Caco-2 (cell line): ENCODE measurements at regions not wholly inside any gene's neighbourhood (a gene's known extent, or its start where the extent isn't known, plus 50 kb on each side); places are given as distances from the start of the nearest gene placed in this dataset.

Experiments
- BruUV-seq: library from RNA; stranded (reverse); fragments of 400-500 nt; replicated peaks from 2 replicates; lab custom pipeline; 2021; lab: Mats Ljungman, UMichigan
- CTCF ChIA-PET: fragments of 300-600 bp; sonication (Branson Sonifier 250); formaldehyde crosslinking; loops from one replicate; lab custom pipeline; 2022; ENCODE audit warnings: antibody characterized with exemption; lab: Charles Lee
- POLR2A ChIA-PET: fragments of 300-600 bp; sonication (Branson Sonifier 250); formaldehyde crosslinking; loops from one replicate; lab custom pipeline; 2022; ENCODE audit warnings: antibody characterized with exemption; lab: Charles Lee
- DNase-seq, 2 experiments: peaks; one replicate each; pipeline versions ENCODE4 v3.0.0 to v3.0.0-alpha.2; 2020 to 2022
- H3K27me3 ChIP-seq: replicated peaks from 2 replicates; pipeline ENCODE4 v1.6.0; 2011; ENCODE audit warnings: low read length; ENCODE audit not compliant: control insufficient read depth, insufficient read depth
- H3K36me3 ChIP-seq: 2 replicates; pipeline ENCODE4 v1.5.1; 2011; ENCODE audit warnings: low read length; ENCODE audit not compliant: control insufficient read depth, insufficient read depth
- H3K4me1 ChIP-seq: fragments of 250-450 bp; sonication (Bioruptor Pico); 2 replicates; pipeline ENCODE4 v1.5.1; 2020; ENCODE audit warnings: mild to moderate bottlenecking
- H3K4me3 ChIP-seq: 2 replicates; pipeline ENCODE4 v1.5.1; 2011; ENCODE audit warnings: low read depth, mild to moderate bottlenecking, control low read depth, low read length
- H3K9me3 ChIP-seq: fragments of 250-450 bp; sonication (Bioruptor Pico); 2 replicates; pipeline ENCODE4 v1.5.1; 2020; ENCODE audit warnings: mild to moderate bottlenecking, moderate library complexity
- H3K27ac Mint-ChIP-seq: one replicate; pipeline ENCODE4 v1.8.0; 2022; ENCODE audit warnings: mixed read lengths; ENCODE audit not compliant: unreplicated experiment
- H3K27me3 Mint-ChIP-seq: one replicate; pipeline ENCODE4 v1.8.0; 2022; ENCODE audit warnings: mixed read lengths; ENCODE audit not compliant: insufficient read depth, unreplicated experiment
- H3K36me3 Mint-ChIP-seq: one replicate; pipeline ENCODE4 v1.8.0; 2022; ENCODE audit warnings: mild to moderate bottlenecking, mixed read lengths; ENCODE audit not compliant: insufficient read depth, unreplicated experiment
- H3K4me1 Mint-ChIP-seq: one replicate; pipeline ENCODE4 v1.8.0; 2022; ENCODE audit warnings: low read depth, mixed read lengths; ENCODE audit not compliant: unreplicated experiment
- H3K4me3 Mint-ChIP-seq: one replicate; pipeline ENCODE4 v1.8.0; 2022; ENCODE audit warnings: mild to moderate bottlenecking, moderate library complexity, mixed read lengths; ENCODE audit not compliant: unreplicated experiment
- H3K9me3 Mint-ChIP-seq: one replicate; pipeline ENCODE4 v1.8.0; 2022; ENCODE audit warnings: mixed read lengths; ENCODE audit not compliant: unreplicated experiment
- CTCF ChIP-seq, 2 experiments: fragments of 200-600 bp in 1 of 2; IDR thresholded peaks; 1 replicate in 1 of 2; 2 replicates in 1 of 2; pipeline versions ENCODE4 v1.5.1 to v1.8.0; 2011 to 2022; ENCODE audit warnings: antibody characterized with exemption in 1 of 2, control low read depth in 1 of 2, inconsistent platforms in 1 of 2, low read depth in 1 of 2, low read length in 1 of 2, mild to moderate bottlenecking in 1 of 2, moderate library complexity in 1 of 2; ENCODE audit not compliant: insufficient read depth in 1 of 2, severe bottlenecking in 1 of 2, unreplicated experiment in 1 of 2
- intact Hi-C: fragments of 100-400 bp; cut with micrococcal nuclease; formaldehyde crosslinking; loops from one replicate; pipeline ENCODE4 v1.10.0; 2022; ENCODE audit not compliant: unreplicated experiment

- no peak for TF ChIP-seq CTCF (IDR thresholded peaks at IDR 0.05; ENCODE audit: insufficient read depth in 1 of 2, low read depth in 1 of 2, low read length in 1 of 2, severe bottlenecking in 1 of 2, unreplicated experiment in 1 of 2)
- no peaks in the 10 kb centered on the region for H3K4me1 Mint-ChIP-seq
- no peaks in the 10 kb centered on the region for H3K36me3 Mint-ChIP-seq
- no peak for DNase-seq
- no peaks in the 10 kb centered on the region for H3K9me3 Mint-ChIP-seq
- H3K27ac Mint-ChIP-seq, result no peak overlapping the region
- no peaks in the 10 kb centered on the region for H3K36me3 ChIP-seq
- no peak overlapping the region for H3K4me3 Mint-ChIP-seq
- ChIA-PET POLR2A (no interaction called here), CTCF (no interaction called here)
- H3K4me3 ChIP-seq, result no peak overlapping the region
- intact Hi-C loops, result no loop called here
- no TSS peak for BruUV-seq
- no peaks in the 10 kb centered on the region for H3K27me3 Mint-ChIP-seq
- H3K4me1 ChIP-seq, result no peaks in the 10 kb centered on the region
- H3K9me3 ChIP-seq, result no peaks in the 10 kb centered on the region
- no peaks in the 10 kb centered on the region for H3K27me3 ChIP-seq
Measured at GRCh38 chr13:55534306-55534705, 1606.4 kb upstream of the PRR20A start.

GRCh38 chr13:55538424-55538823, 1602.3 kb upstream of the PRR20A start:
- intact Hi-C loops, result no loop called here
- no peak for DNase-seq
- H3K36me3 ChIP-seq, result no peaks in the 10 kb centered on the region
- no peaks in the 10 kb centered on the region for H3K9me3 Mint-ChIP-seq
- no peak overlapping the region for H3K27ac Mint-ChIP-seq
- H3K27me3 ChIP-seq, result no peaks in the 10 kb centered on the region
- POLR2A ChIA-PET, result no interaction called here
- no peaks in the 10 kb centered on the region for H3K4me1 Mint-ChIP-seq
- TF ChIP-seq CTCF (IDR thresholded peaks at IDR 0.05; ENCODE audit: insufficient read depth in 1 of 2, low read depth in 1 of 2, low read length in 1 of 2, severe bottlenecking in 1 of 2, unreplicated experiment in 1 of 2), result no peak
- H3K9me3 ChIP-seq, result no peaks in the 10 kb centered on the region
- H3K27me3 Mint-ChIP-seq, result no peaks in the 10 kb centered on the region
- H3K4me1 ChIP-seq, result no peaks in the 10 kb centered on the region
- CTCF ChIA-PET, result no interaction called here
- H3K4me3 Mint-ChIP-seq, result no peak overlapping the region
- no TSS peak for BruUV-seq
- H3K4me3 ChIP-seq, result no peak overlapping the region
- H3K36me3 Mint-ChIP-seq, result no peaks in the 10 kb centered on the region

- DNase-seq, result no peak
- no peaks in the 10 kb centered on the region for H3K9me3 Mint-ChIP-seq
- CTCF ChIA-PET, result no interaction called here
- H3K4me3 Mint-ChIP-seq, result no peak overlapping the region
- POLR2A ChIA-PET, result no interaction called here
- Histone ChIP-seq H3K36me3 (no peaks in the 10 kb centered on the region), H3K9me3 (no peaks in the 10 kb centered on the region), H3K27me3 (no peaks in the 10 kb centered on the region), H3K4me1 (no peaks in the 10 kb centered on the region), H3K4me3 (no peak overlapping the region)
- no TSS peak for BruUV-seq
- intact Hi-C loops, result no loop called here
- H3K36me3 Mint-ChIP-seq, result no peaks in the 10 kb centered on the region
- H3K27ac Mint-ChIP-seq, result no peak overlapping the region
- no peaks in the 10 kb centered on the region for H3K4me1 Mint-ChIP-seq
- no peaks in the 10 kb centered on the region for H3K27me3 Mint-ChIP-seq
- TF ChIP-seq CTCF (IDR thresholded peaks at IDR 0.05; ENCODE audit: insufficient read depth in 1 of 2, low read depth in 1 of 2, low read length in 1 of 2, severe bottlenecking in 1 of 2, unreplicated experiment in 1 of 2), result no peak
Measured at GRCh38 chr13:55543053-55543452, 1597.7 kb upstream of the PRR20A start.
